ENCODE measurements at regions not wholly inside any gene's neighbourhood (a gene's known extent, or its start where the extent isn't known, plus 50 kb on each side); places are given as distances from the start of the nearest gene placed in this dataset.
"Not testable (repeated sequence)": the region's sequence is repeated elsewhere in the genome, so short reads cannot be mapped to it uniquely, and the experiment has no call there.

- H2BK5ac ChIP-seq (ENCODE audit: low read depth, low read length); H3K79me1 ChIP-seq (ENCODE audit: low read depth, low read length); H4K5ac ChIP-seq (ENCODE audit: insufficient read length, low read depth, low read length); H3K56ac ChIP-seq (replicated peaks; ENCODE audit: insufficient read length, low read depth, low read length); H3K27me3 ChIP-seq (replicated peaks in 1 of 4; ENCODE audit: control insufficient read depth in 3 of 4, extremely low read depth in 1 of 4, insufficient read depth in 3 of 4, low read length in 3 of 4); H3K4ac ChIP-seq (replicated peaks; ENCODE audit: insufficient read length, low read depth, low read length); H4K91ac ChIP-seq (replicated peaks; ENCODE audit: insufficient read length, low read length); H3K36me3 ChIP-seq (ENCODE audit: control insufficient read depth in 2 of 4, insufficient read depth in 4 of 4, low read length in 3 of 4); H3K23me2 ChIP-seq (ENCODE audit: low read depth, low read length); H3K4me3 ChIP-seq (ENCODE audit: extremely low read depth in 1 of 4, insufficient read depth in 2 of 4, low read depth in 3 of 4, low read length in 4 of 4); H3K14ac ChIP-seq (ENCODE audit: insufficient read length); H2AFZ ChIP-seq (ENCODE audit: low read length); H3K18ac ChIP-seq (ENCODE audit: extremely low read depth, low read length); H2BK20ac ChIP-seq (ENCODE audit: low read length); H3K4me2 ChIP-seq (ENCODE audit: insufficient read depth in 1 of 2, low read depth in 2 of 2, low read length in 2 of 2); H3K23ac ChIP-seq (ENCODE audit: insufficient read length); H3K27ac ChIP-seq (ENCODE audit: low read depth, low read length); CTCF ChIA-PET (ENCODE audit: partially characterized antibody); H3K79me2 ChIP-seq (ENCODE audit: control insufficient read depth in 1 of 2, insufficient read depth in 2 of 2, low read length in 2 of 2); H2BK12ac ChIP-seq (ENCODE audit: low read depth, low read length); FAIRE-seq; H2BK120ac ChIP-seq (replicated peaks; ENCODE audit: low read depth, low read length); DNase-seq (ENCODE audit: low read depth in 1 of 2, low spot score in 2 of 2); H4K20me1 ChIP-seq (replicated peaks in 1 of 2; ENCODE audit: control insufficient read depth in 1 of 2, insufficient read depth in 2 of 2, low read length in 2 of 2); H4K8ac ChIP-seq (ENCODE audit: extremely low read depth, insufficient read depth, low read length); H2BK15ac ChIP-seq (ENCODE audit: low read length); H3K4me1 ChIP-seq (replicated peaks in 1 of 4; ENCODE audit: control insufficient read depth in 3 of 4, insufficient read depth in 4 of 4, low read length in 3 of 4); POLR2A ChIA-PET (ENCODE audit: partially characterized antibody); H3K9ac ChIP-seq (replicated peaks in 1 of 4; ENCODE audit: extremely low read depth in 1 of 4, low read depth in 3 of 4, low read length in 3 of 4); H2AK5ac ChIP-seq (ENCODE audit: low read depth, low read length): not testable (repeated sequence)
- 50% methylated on average over 3 of the region's 3 CpGs; no CpG with 5 or more reads in 1 of the 2 experiments for WGBS, 2 experiments (ENCODE audit: extremely low coverage in 1 of 2, insufficient coverage in 1 of 2, insufficient read length in 1 of 2, insufficient replicate concordance in 2 of 2, low coverage in 1 of 2, low lambda C conversion rate in 2 of 2, missing lambda C conversion rate in 1 of 2)
- H3K9me3 ChIP-seq (ENCODE audit: insufficient read depth in 2 of 2, low read depth in 1 of 2, low read length in 1 of 2), result peaks cover 39 to 44% of the 10 kb centered on the region in 2 experiments
Observed at GRCh38 chr22:10934704-10935103, 4593.3 kb upstream of the OR11H1 start.
